ENCODE measurements at regions not wholly inside any gene's neighbourhood (a gene's known extent, or its start where the extent isn't known, plus 50 kb on each side); places are given as distances from the start of the nearest gene placed in this dataset.

- no peak for TF ChIP-seq CTCF (IDR thresholded peaks at IDR 0.05)
- TF ChIP-seq EZH2 (IDR thresholded peaks at IDR 0.05), result no peak
Measured at GRCh38 chr3:99523431-99524127, 114.8 kb upstream of the COL8A1 start.

Measured in neural progenitor cell (in vitro differentiated cells).